ENCODE measurements at regions not wholly inside any gene's neighbourhood (a gene's known extent, or its start where the extent isn't known, plus 50 kb on each side); places are given as distances from the start of the nearest gene placed in this dataset.
"Not testable (repeated sequence)": the region's sequence is repeated elsewhere in the genome, so short reads cannot be mapped to it uniquely, and the experiment has no call there.

- DNase-seq (ENCODE audit: low spot score): peak; percentile 74
Measured at GRCh38 chr16:27639561-27640276, 89.8 kb downstream of the KATNIP start.

- DNase-seq (ENCODE audit: low spot score): no peak
Measured at GRCh38 chr16:27640277-27640600, 90.3 kb downstream of the KATNIP start.

- no peak for DNase-seq (ENCODE audit: low spot score)
Measured at GRCh38 chr16:27641260-27641659, 91.3 kb downstream of the KATNIP start.

- DNase-seq (ENCODE audit: low spot score): not testable (repeated sequence)
Measured at GRCh38 chr16:27641734-27642415, 91.9 kb downstream of the KATNIP start.

GRCh38 chr16:27642756-27643155 lies 92.8 kb downstream of the KATNIP start:
- no peak for DNase-seq (ENCODE audit: low spot score)

GRCh38 chr16:27644165-27644564 lies 94.2 kb downstream of the KATNIP start:
- no peak for DNase-seq (ENCODE audit: low spot score)

GRCh38 chr16:27645396-27645795 lies 95.5 kb downstream of the KATNIP start:
- no peak for DNase-seq (ENCODE audit: low spot score)

GRCh38 chr16:27646806-27647205 lies 96.9 kb downstream of the KATNIP start:
- no peak for DNase-seq (ENCODE audit: low spot score)

- no peak for DNase-seq (ENCODE audit: low spot score)
Measured at GRCh38 chr16:27649021-27649420, 99.1 kb downstream of the KATNIP start.

GRCh38 chr16:27650073-27650701 lies 100.2 kb downstream of the KATNIP start:
- DNase-seq (ENCODE audit: low spot score): no peak

- DNase-seq (ENCODE audit: low spot score): no peak
Measured at GRCh38 chr16:27651301-27651700, 101.4 kb downstream of the KATNIP start.

- no peak for DNase-seq (ENCODE audit: low spot score)
Measured at GRCh38 chr16:27657811-27658210, 107.9 kb downstream of the KATNIP start.

- DNase-seq (ENCODE audit: low spot score): no peak
Measured at GRCh38 chr16:27660507-27660906, 110.6 kb downstream of the KATNIP start.

- not testable (repeated sequence) for DNase-seq (ENCODE audit: low spot score)
Measured at GRCh38 chr16:27663235-27663634, 113.3 kb downstream of the KATNIP start.

- DNase-seq (ENCODE audit: low spot score): no peak
Measured at GRCh38 chr16:27665881-27666280, 115.9 kb downstream of the KATNIP start.

- DNase-seq (ENCODE audit: low spot score): no peak
Measured at GRCh38 chr16:27670071-27670810, 120.3 kb downstream of the KATNIP start.

GRCh38 chr16:27671410-27671809 lies 121.5 kb downstream of the KATNIP start:
- DNase-seq (ENCODE audit: low spot score): no peak

- DNase-seq (ENCODE audit: low spot score): no peak
Measured at GRCh38 chr16:27676839-27677238, 126.9 kb downstream of the KATNIP start.

- no peak for DNase-seq (ENCODE audit: low spot score)
Measured at GRCh38 chr16:27677263-27677662, 127.3 kb downstream of the KATNIP start.

GRCh38 chr16:27678955-27679354 lies 129.0 kb downstream of the KATNIP start:
- no peak for DNase-seq (ENCODE audit: low spot score)

GRCh38 chr16:27679899-27680298 lies 130.0 kb downstream of the KATNIP start:
- no peak for DNase-seq (ENCODE audit: low spot score)

GRCh38 chr16:27681681-27682080 lies 131.7 kb downstream of the KATNIP start:
- DNase-seq (ENCODE audit: low spot score): no peak

- no peak for DNase-seq (ENCODE audit: low spot score)
Measured at GRCh38 chr16:27684047-27684446, 134.1 kb downstream of the KATNIP start.
